ENCODE measurements at regions not wholly inside any gene's neighbourhood (a gene's known extent, or its start where the extent isn't known, plus 50 kb on each side); places are given as distances from the start of the nearest gene placed in this dataset.

GRCh38 chr9:84163052-84163650, 177.4 kb downstream of the SLC28A3 start:
- no peaks in the 10 kb centered on the region for H3K9me1 ChIP-seq (ENCODE audit: control insufficient read depth, extremely low read depth, insufficient read depth, low read length)
- no peak overlapping the region for H3K4me3 ChIP-seq (ENCODE audit: control insufficient read depth in 2 of 3, extremely low read depth in 1 of 3, insufficient read depth in 2 of 3, low read depth in 1 of 3, low read length in 3 of 3)
- H3K36me3 ChIP-seq (ENCODE audit: control insufficient read depth in 2 of 2, extremely low read depth in 1 of 2, insufficient read depth in 2 of 2, low read length in 2 of 2): no peaks in the 10 kb centered on the region
- dilution Hi-C loops (cut with MboI; ENCODE audit: extremely low pct_ligation_motif_present, low sequenced_read_pairs): no loop called here
- no peaks in the 10 kb centered on the region for H4K20me1 ChIP-seq (ENCODE audit: control insufficient read depth, extremely low read depth, insufficient read depth, low read length)
- DNase-seq (ENCODE audit: low read depth, low spot score) (no peak), FAIRE-seq (no peak)
- no peaks in the 10 kb centered on the region for H3K27me3 ChIP-seq (ENCODE audit: control insufficient read depth, extremely low read depth, insufficient read depth, low read length)
- TF ChIP-seq CTCF (optimal IDR thresholded peaks at IDR 0.05 in 1 of 3, IDR thresholded peaks at IDR 0.05 in 1 of 3, conservative IDR thresholded peaks at IDR 0.05 in 1 of 3; ENCODE audit: extremely low read depth in 1 of 3, insufficient read depth in 2 of 3, low read length in 3 of 3) (no peak), EZH2 (IDR thresholded peaks at IDR 0.05; ENCODE audit: low read length) (no peak)
- H3K4me2 ChIP-seq (ENCODE audit: control insufficient read depth, extremely low read depth, insufficient read depth, low read depth, low read length): no peak overlapping the region
- no peak overlapping the region for H3K9ac ChIP-seq (ENCODE audit: control insufficient read depth, extremely low read depth, insufficient read depth, low read length)
- H3K79me2 ChIP-seq (ENCODE audit: control insufficient read depth, insufficient read depth, low read length): no peaks in the 10 kb centered on the region
- H2AFZ ChIP-seq (ENCODE audit: control insufficient read depth, low read length): no peak overlapping the region
- no peaks in the 10 kb centered on the region for H3K4me1 ChIP-seq (ENCODE audit: control insufficient read depth, extremely low read depth, insufficient read depth, low read length)
- no peaks in the 10 kb centered on the region for H3K9me3 ChIP-seq (ENCODE audit: control insufficient read depth, low read depth, low read length)
- no peak overlapping the region for H3K27ac ChIP-seq (ENCODE audit: control insufficient read depth, insufficient read depth, low read length)

GRCh38 chr9:84166891-84167290, 173.7 kb downstream of the SLC28A3 start:
- H3K4me1 ChIP-seq (ENCODE audit: control insufficient read depth, extremely low read depth, insufficient read depth, low read length): no peaks in the 10 kb centered on the region
- dilution Hi-C loops (cut with MboI; ENCODE audit: extremely low pct_ligation_motif_present, low sequenced_read_pairs): no loop called here
- H3K27me3 ChIP-seq (ENCODE audit: control insufficient read depth, extremely low read depth, insufficient read depth, low read length): no peaks in the 10 kb centered on the region
- no peaks in the 10 kb centered on the region for H3K9me1 ChIP-seq (ENCODE audit: control insufficient read depth, extremely low read depth, insufficient read depth, low read length)
- H3K9me3 ChIP-seq (ENCODE audit: control insufficient read depth, low read depth, low read length): no peaks in the 10 kb centered on the region
- FAIRE-seq (no peak), DNase-seq (ENCODE audit: low read depth, low spot score) (no peak)
- TF ChIP-seq EZH2 (IDR thresholded peaks at IDR 0.05; ENCODE audit: low read length) (no peak), CTCF (optimal IDR thresholded peaks at IDR 0.05 in 1 of 3, IDR thresholded peaks at IDR 0.05 in 1 of 3, conservative IDR thresholded peaks at IDR 0.05 in 1 of 3; ENCODE audit: extremely low read depth in 1 of 3, insufficient read depth in 2 of 3, low read length in 3 of 3) (no peak)
- H4K20me1 ChIP-seq (ENCODE audit: control insufficient read depth, extremely low read depth, insufficient read depth, low read length): no peaks in the 10 kb centered on the region
- H3K27ac ChIP-seq (ENCODE audit: control insufficient read depth, insufficient read depth, low read length): no peak overlapping the region
- no peak overlapping the region for H3K4me3 ChIP-seq (ENCODE audit: control insufficient read depth in 2 of 3, extremely low read depth in 1 of 3, insufficient read depth in 2 of 3, low read depth in 1 of 3, low read length in 3 of 3)
- no peak overlapping the region for H3K4me2 ChIP-seq (ENCODE audit: control insufficient read depth, extremely low read depth, insufficient read depth, low read depth, low read length)
- H3K36me3 ChIP-seq (ENCODE audit: control insufficient read depth in 2 of 2, extremely low read depth in 1 of 2, insufficient read depth in 2 of 2, low read length in 2 of 2): no peaks in the 10 kb centered on the region
- no peak overlapping the region for H3K9ac ChIP-seq (ENCODE audit: control insufficient read depth, extremely low read depth, insufficient read depth, low read length)
- H3K79me2 ChIP-seq (ENCODE audit: control insufficient read depth, insufficient read depth, low read length): no peaks in the 10 kb centered on the region
- no peak overlapping the region for H2AFZ ChIP-seq (ENCODE audit: control insufficient read depth, low read length)

Measured in keratinocyte (primary cell).